ENCODE measurements at regions not wholly inside any gene's neighbourhood (a gene's known extent, or its start where the extent isn't known, plus 50 kb on each side); places are given as distances from the start of the nearest gene placed in this dataset.

- TF ChIP-seq, protein P1, sequence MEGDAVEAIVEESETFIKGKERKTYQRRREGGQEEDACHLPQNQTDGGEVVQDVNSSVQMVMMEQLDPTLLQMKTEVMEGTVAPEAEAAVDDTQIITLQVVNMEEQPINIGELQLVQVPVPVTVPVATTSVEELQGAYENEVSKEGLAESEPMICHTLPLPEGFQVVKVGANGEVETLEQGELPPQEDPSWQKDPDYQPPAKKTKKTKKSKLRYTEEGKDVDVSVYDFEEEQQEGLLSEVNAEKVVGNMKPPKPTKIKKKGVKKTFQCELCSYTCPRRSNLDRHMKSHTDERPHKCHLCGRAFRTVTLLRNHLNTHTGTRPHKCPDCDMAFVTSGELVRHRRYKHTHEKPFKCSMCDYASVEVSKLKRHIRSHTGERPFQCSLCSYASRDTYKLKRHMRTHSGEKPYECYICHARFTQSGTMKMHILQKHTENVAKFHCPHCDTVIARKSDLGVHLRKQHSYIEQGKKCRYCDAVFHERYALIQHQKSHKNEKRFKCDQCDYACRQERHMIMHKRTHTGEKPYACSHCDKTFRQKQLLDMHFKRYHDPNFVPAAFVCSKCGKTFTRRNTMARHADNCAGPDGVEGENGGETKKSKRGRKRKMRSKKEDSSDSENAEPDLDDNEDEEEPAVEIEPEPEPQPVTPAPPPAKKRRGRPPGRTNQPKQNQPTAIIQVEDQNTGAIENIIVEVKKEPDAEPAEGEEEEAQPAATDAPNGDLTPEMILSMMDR (IDR thresholded peaks at IDR 0.05) = no peak
- no peak for TF ChIP-seq POLR2A (IDR thresholded peaks at IDR 0.05)
Observed at GRCh38 chr6:139927742-139928305, 553.4 kb upstream of the CITED2 start.
